K562 (cell line): ENCODE measurements at regions not wholly inside any gene's neighbourhood (a gene's known extent, or its start where the extent isn't known, plus 50 kb on each side); places are given as distances from the start of the nearest gene placed in this dataset.

Experiments
- ATAC-seq: fragments of 200-7000 bp; cut with Tn5 transposase; 3 replicates; pipeline ENCODE4 v1.9.1; 2020; ENCODE audit warnings: moderate library complexity
- BruUV-seq: library from RNA; stranded (reverse); fragments of 400-500 nt; replicated peaks from 2 replicates; lab custom pipeline; 2021; lab: Mats Ljungman, UMichigan
- CTCF ChIA-PET: fragments of 300-600 bp; formaldehyde crosslinking; extraction: SDS; loops from one replicate; lab custom pipeline; 2021; ENCODE audit warnings: low intra/inter-chr PET ratio; lab: Yijun Ruan, JAX
- POLR2A ChIA-PET: fragments of 300-600, 350-650 bp; sonication (Branson Sonifier 250); formaldehyde crosslinking; extraction: SDS; loops from one replicate; lab custom pipeline; 2021; ENCODE audit warnings: antibody characterized with exemption, inconsistent platforms; lab: Yijun Ruan, JAX
- DNase-seq, 4 experiments: peaks; one replicate each; pipeline versions ENCODE4 v3.0.0 to v3.0.0-alpha.2; 2011 to 2018; ENCODE audit warnings: low spot score in 3 of 4, mixed read lengths in 3 of 4; ENCODE audit errors: extremely low read depth in 1 of 4
- FAIRE-seq: peaks from 2 replicates; lab custom pipeline; 2011; peaks lifted over from hg19 to GRCh38; lab: Jason Lieb, UNC
- H2AFZ ChIP-seq: 2 replicates; pipeline ENCODE4 v1.6.0; 2011; ENCODE audit warnings: low read depth, low read length, control low read depth, inconsistent platforms
- H3K27ac ChIP-seq: fragments of 200-600 bp; 3 replicates; pipeline ENCODE4 v1.8.0; 2011; ENCODE audit warnings: low read depth, mild to moderate bottlenecking, control low read depth, inconsistent platforms, low read length, moderate library complexity, mixed read lengths; ENCODE audit errors: extremely low read depth
- H3K27me3 ChIP-seq, 2 experiments: fragments of 300-600 bp in 1 of 2; 2 replicates in 1 of 2; 3 replicates in 1 of 2; pipeline versions ENCODE4 v1.6.0 to v1.8.0; 2011; ENCODE audit warnings: inconsistent platforms in 2 of 2, low read length in 2 of 2, mild to moderate bottlenecking in 1 of 2, mixed read lengths in 1 of 2, moderate library complexity in 1 of 2; ENCODE audit not compliant: control insufficient read depth in 2 of 2, insufficient read depth in 2 of 2
- H3K36me3 ChIP-seq: fragments of 300-600 bp; 3 replicates; pipeline ENCODE4 v1.8.0; 2011; ENCODE audit warnings: mild to moderate bottlenecking, low read length, inconsistent platforms; ENCODE audit not compliant: control insufficient read depth, insufficient read depth
- H3K4me1 ChIP-seq, 2 experiments: fragments of 200-600 bp in 1 of 2; replicated peaks in 1 of 2; 2 replicates in 1 of 2; 3 replicates in 1 of 2; pipeline versions ENCODE4 v1.5.1 to v1.8.0; 2011; ENCODE audit warnings: inconsistent platforms in 2 of 2, low read length in 2 of 2, mild to moderate bottlenecking in 1 of 2, mixed read lengths in 1 of 2, moderate library complexity in 1 of 2; ENCODE audit not compliant: control insufficient read depth in 2 of 2, insufficient read depth in 2 of 2
- H3K4me2 ChIP-seq: 2 replicates; pipeline ENCODE4 v1.6.1; 2011; ENCODE audit warnings: low read length, control low read depth, inconsistent platforms, mixed read lengths; ENCODE audit not compliant: insufficient read depth
- H3K4me3 ChIP-seq: fragments of 200-600 bp; sonication (generic), shearing (Covaris generic); 2 replicates; pipeline ENCODE4 v1.5.1; 2016; ENCODE audit warnings: control low read depth, inconsistent platforms
- H3K79me2 ChIP-seq: fragments of 200-600 bp; 3 replicates; pipeline ENCODE4 v1.8.0; 2011; ENCODE audit warnings: low read length, inconsistent platforms; ENCODE audit not compliant: control insufficient read depth, insufficient read depth
- H3K9ac ChIP-seq, 2 experiments: 2 replicates each; pipeline versions ENCODE4 v1.6.0 to v1.6.1; 2011; ENCODE audit warnings: low read depth in 2 of 2, low read length in 2 of 2, control low read depth in 1 of 2, inconsistent platforms in 1 of 2, mild to moderate bottlenecking in 1 of 2, mixed read lengths in 1 of 2; ENCODE audit not compliant: insufficient read depth in 1 of 2
- H3K9me1 ChIP-seq: one replicate; pipeline ENCODE4 v1.6.0; 2011; ENCODE audit warnings: inconsistent platforms, mild to moderate bottlenecking, low read length, moderate library complexity; ENCODE audit not compliant: control insufficient read depth, insufficient read depth
- H3K9me3 ChIP-seq: replicated peaks from 2 replicates; pipeline ENCODE4 v1.5.1; 2011; ENCODE audit warnings: low read depth, low read length, inconsistent platforms; ENCODE audit not compliant: control insufficient read depth, insufficient read depth
- H4K20me1 ChIP-seq: replicated peaks from 2 replicates; pipeline ENCODE4 v1.6.1; 2011; ENCODE audit warnings: low read length, inconsistent platforms, mixed read lengths; ENCODE audit not compliant: control insufficient read depth, insufficient read depth
- CGGBP1 ChIP-seq: fragments of 250-450 bp; sonication (Bioruptor Pico); IDR thresholded peaks from 2 replicates; pipeline ENCODE4 v1.9.0; 2021; ENCODE audit warnings: mild to moderate bottlenecking
- CUX1 ChIP-seq: fragments of 200-800 bp; sonication (Bioruptor generic); IDR thresholded peaks from 2 replicates; pipeline ENCODE4 v1.6.1; 2016; ENCODE audit warnings: missing genetic modification characterization, missing compliant biosample characterization
- ELF1 ChIP-seq: fragments of 200-800 bp; sonication (Bioruptor generic); IDR thresholded peaks from 2 replicates; pipeline ENCODE4 v1.6.1; 2016; ENCODE audit warnings: missing genetic modification characterization, missing compliant biosample characterization
- ETV1 ChIP-seq: fragments of 450-650 bp; conservative IDR thresholded peaks from 2 replicates; pipeline ENCODE4 v1.6.1; 2016; ENCODE audit warnings: missing genetic modification characterization, control low read depth, low read depth, missing compliant biosample characterization
- FOXO4 ChIP-seq: fragments of 450-650 bp; formaldehyde crosslinking; IDR thresholded peaks from 2 replicates; pipeline ENCODE4 v1.4.0; 2020; ENCODE audit warnings: mild to moderate bottlenecking, moderate library complexity
- MECOM ChIP-seq: fragments of 250-450 bp; sonication (Bioruptor Pico); IDR thresholded peaks from 2 replicates; pipeline ENCODE4 v1.8.0; 2022; ENCODE audit warnings: inconsistent platforms
- MTF1 ChIP-seq: fragments of 250-450 bp; sonication (Bioruptor Pico); IDR thresholded peaks from 2 replicates; pipeline ENCODE4 v1.9.0; 2021; ENCODE audit warnings: moderate library complexity, mild to moderate bottlenecking, inconsistent platforms, borderline replicate concordance
- NFE2 ChIP-seq: IDR thresholded peaks from 2 replicates; pipeline ENCODE4 v1.6.1; 2014; ENCODE audit warnings: antibody characterized with exemption, low read depth
- NFE2L1 ChIP-seq: fragments of 450-650 bp; IDR thresholded peaks from 2 replicates; pipeline ENCODE4 v1.6.1; 2016; ENCODE audit warnings: missing genetic modification characterization, low read depth, mild to moderate bottlenecking, missing compliant biosample characterization, moderate library complexity, borderline replicate concordance
- SP1 ChIP-seq: sonication (generic); formaldehyde crosslinking; IDR thresholded peaks from 2 replicates; pipeline ENCODE4 v1.8.1; 2022; ENCODE audit warnings: mild to moderate bottlenecking, missing genetic modification reagents
- ZNF639 ChIP-seq, 2 experiments: fragments of 200-800 bp in 1 of 2; sonication (Bioruptor generic) in 1 of 2; sonication (generic) in 1 of 2; formaldehyde crosslinking in 1 of 2; IDR thresholded peaks in 1 of 2; conservative IDR thresholded peaks in 1 of 2; 2 replicates each; pipeline versions ENCODE4 v1.5.0 to v1.6.1; 2016 to 2020; ENCODE audit warnings: missing compliant biosample characterization in 1 of 2, missing genetic modification characterization in 1 of 2, missing genetic modification reagents in 1 of 2
- WGBS: fragments of 100-300 bp; shearing (Covaris generic); methylation state at CpG from one replicate; pipeline ENCODE4 v1.1.6; 2016; ENCODE audit warnings: low coverage, mixed read lengths; ENCODE audit not compliant: insufficient coverage; ENCODE audit errors: missing lambda C conversion rate; 5-methylcytosine and 5-hydroxymethylcytosine counted together
- in situ Hi-C: fragments of 300-500 bp; cut with MboI; formaldehyde crosslinking; loops from 4 replicates; pipeline ENCODE4 v1.15.0; 2018; ENCODE audit warnings: inconsistent platforms, mixed read lengths
- intact Hi-C: fragments of 100-400 bp; cut with micrococcal nuclease; formaldehyde crosslinking; loops from 2 replicates; pipeline ENCODE4 v1.14.2; 2022

- Histone ChIP-seq H3K4me2 (no peak overlapping the region), H3K36me3 (no peaks in the 10 kb centered on the region), H3K27ac (no peak overlapping the region), H4K20me1 (no peaks in the 10 kb centered on the region), H2AFZ (no peak overlapping the region), H3K4me1 (no peaks in the 10 kb centered on the region), H3K9me1 (no peaks in the 10 kb centered on the region), H3K9ac (no peak overlapping the region), H3K27me3 (peaks cover 0 to 2% of the 10 kb centered on the region in 2 experiments; a peak in 1 of 5 replicates), H3K4me3 (no peak overlapping the region), H3K9me3 (no peaks in the 10 kb centered on the region), H3K79me2 (no peaks in the 10 kb centered on the region)
- ATAC-seq (peak; percentile 54; the same call in 2 of the 3 replicates), DNase-seq (no peak), FAIRE-seq (no peak)
- ChIA-PET CTCF (interaction anchor here (0.6 kb wide), 1 partner anchor 1415 kb away, joined by 5 read pairs; no protein-coding TSS in a partner anchor), POLR2A (interaction anchor here (1.4 kb wide), 1 partner anchor 110 kb away, joined by 4 read pairs; the partner anchor contains the start of gene NFE2L2)
- BruUV-seq: no TSS peak
- in situ Hi-C loops: loop anchor here (5.0 kb wide), 1 partner anchor 1028 kb away; the partner anchor contains the start of gene HOXD8
- 5% methylated on average over 1 of the region's 1 CpG for WGBS
- intact Hi-C loops: no loop called here
- TF ChIP-seq FOXO4 (CRISPR knock-in tag) (no peak), ZNF639 (CRISPR knock-in tag; conservative IDR thresholded peaks at IDR 0.05 in 1 of 2, IDR thresholded peaks at IDR 0.05 in 1 of 2) (no peak), SP1 (no peak), ETV1 (tag) (no peak), MECOM (CRISPR knock-in tag) (no peak), MTF1 (no peak), CUX1 (no peak), ELF1 (tag) (no peak), NFE2L1 (tag) (no peak), NFE2 (no peak), CGGBP1 (CRISPR knock-in tag) (no peak)
Observed at GRCh38 chr2:177154809-177155208, 57.8 kb upstream of the HNRNPA3 start.
